CD4-positive, alpha-beta T cell (primary cell): ENCODE measurements at regions not wholly inside any gene's neighbourhood (a gene's known extent, or its start where the extent isn't known, plus 50 kb on each side); places are given as distances from the start of the nearest gene placed in this dataset.

Source experiments
- ATAC-seq: fragments of 200-7000 bp; cut with Tn5 transposase; one replicate; pipeline ENCODE4 v1.10.0; 2022; ENCODE audit warnings: mild to moderate bottlenecking; ENCODE audit not compliant: poor library complexity
- CTCF ChIA-PET: fragments of 350-600 bp; sonication (Branson Sonifier 250); formaldehyde crosslinking; loops from one replicate; lab custom pipeline; 2021; ENCODE audit warnings: antibody characterized with exemption, inconsistent platforms; lab: Charles Lee
- POLR2A ChIA-PET: fragments of 350-600 bp; sonication (Branson Sonifier 250); formaldehyde crosslinking; loops from one replicate; lab custom pipeline; 2021; ENCODE audit warnings: antibody characterized with exemption, inconsistent platforms; lab: Charles Lee
- DNase-seq, 14 experiments: peaks; one replicate each; pipeline ENCODE4 v3.0.0-alpha.2; 2013 to 2020; ENCODE audit warnings: mixed read lengths in 2 of 14
- H3K27ac ChIP-seq, 2 donors: one replicate each; pipeline versions ENCODE4 v1.5.1 to v1.7.0; 2013; ENCODE audit warnings: low read length in 2 of 2, low read depth in 1 of 2, mild to moderate bottlenecking in 1 of 2
- H3K27me3 ChIP-seq, 2 experiments: 1 replicate in 1 of 2; 2 replicates in 1 of 2; pipeline versions ENCODE4 v1.6.1 to v1.7.0; 2013; ENCODE audit warnings: low read length in 2 of 2, control low read depth in 1 of 2, mild to moderate bottlenecking in 1 of 2, moderate library complexity in 1 of 2; ENCODE audit not compliant: insufficient read depth in 2 of 2, control insufficient read depth in 1 of 2
- H3K36me3 ChIP-seq: one replicate; pipeline ENCODE4 v1.6.1; 2013; ENCODE audit warnings: low read length, control low read depth; ENCODE audit not compliant: insufficient read depth
- H3K4me1 ChIP-seq: one replicate; pipeline ENCODE4 v1.6.1; 2013; ENCODE audit warnings: low read length, control low read depth; ENCODE audit not compliant: insufficient read depth
- H3K4me3 ChIP-seq: one replicate; pipeline ENCODE4 v1.5.1; 2013; ENCODE audit warnings: mild to moderate bottlenecking, low read length, moderate library complexity
- H3K9me3 ChIP-seq, 2 experiments: 1 replicate in 1 of 2; 2 replicates in 1 of 2; pipeline versions ENCODE4 v1.6.1 to v1.7.0; 2013; ENCODE audit warnings: low read length in 2 of 2, mild to moderate bottlenecking in 2 of 2, control low read depth in 1 of 2, moderate library complexity in 1 of 2; ENCODE audit not compliant: control insufficient read depth in 1 of 2, insufficient read depth in 1 of 2
- H3K27ac Mint-ChIP-seq: one replicate; pipeline ENCODE4 v1.8.0; 2020; ENCODE audit warnings: mixed read lengths
- H3K27me3 Mint-ChIP-seq: one replicate; pipeline ENCODE4 v1.8.0; 2021; ENCODE audit warnings: mixed read lengths
- H3K36me3 Mint-ChIP-seq: one replicate; pipeline ENCODE4 v1.8.0; 2021; ENCODE audit warnings: low read depth, mixed read lengths
- H3K4me1 Mint-ChIP-seq: one replicate; pipeline ENCODE4 v1.8.0; 2021; ENCODE audit warnings: low read depth, mixed read lengths
- H3K4me3 Mint-ChIP-seq: one replicate; pipeline ENCODE4 v1.8.0; 2020; ENCODE audit warnings: mild to moderate bottlenecking, mixed read lengths
- H3K9me3 Mint-ChIP-seq: one replicate; pipeline ENCODE4 v1.8.0; 2020; ENCODE audit warnings: mixed read lengths
- CTCF ChIP-seq: fragments of 200-600 bp; IDR thresholded peaks from one replicate; pipeline ENCODE4 v1.8.0; 2022; ENCODE audit warnings: antibody characterized with exemption, mild to moderate bottlenecking
- intact Hi-C, 2 experiments: fragments of 100-400 bp; cut with DNase I in 1 of 2; cut with micrococcal nuclease in 1 of 2; formaldehyde crosslinking; loops; one replicate each; pipeline versions ENCODE4 v1.15.1 to v1.9.0; 2023 to 2025; cut with DNase I, micrococcal nuclease

GRCh38 chr7:115273139-115273772 is 351.4 kb downstream of the MDFIC start:
- Histone ChIP-seq H3K4me3 (no peak overlapping the region), H3K27me3 (peaks cover 2 to 5% of the 10 kb centered on the region in 2 experiments), H3K4me1 (no peaks in the 10 kb centered on the region), H3K27ac (no peak overlapping the region), H3K36me3 (no peaks in the 10 kb centered on the region), H3K9me3 (no peaks in the 10 kb centered on the region)
- H3K27ac Mint-ChIP-seq: no peak overlapping the region
- ATAC-seq: no peak
- DNase-seq: no peak
- peaks cover 3% of the 10 kb centered on the region for H3K27me3 Mint-ChIP-seq
- H3K4me1 Mint-ChIP-seq: no peaks in the 10 kb centered on the region
- ChIA-PET POLR2A (no interaction called here), CTCF (no interaction called here)
- TF ChIP-seq CTCF: no peak
- intact Hi-C loops: no loop called here
- H3K4me3 Mint-ChIP-seq: no peak overlapping the region
- peaks cover 2% of the 10 kb centered on the region for H3K9me3 Mint-ChIP-seq
- H3K36me3 Mint-ChIP-seq: no peaks in the 10 kb centered on the region

- Histone ChIP-seq H3K27me3 (peaks cover 2 to 5% of the 10 kb centered on the region in 2 experiments), H3K4me3 (no peak overlapping the region), H3K27ac (no peak overlapping the region), H3K9me3 (no peaks in the 10 kb centered on the region), H3K4me1 (no peaks in the 10 kb centered on the region), H3K36me3 (no peaks in the 10 kb centered on the region)
- no peaks in the 10 kb centered on the region for H3K36me3 Mint-ChIP-seq
- DNase-seq (no peak), ATAC-seq (no peak)
- ChIA-PET CTCF (interaction anchor here (0.8 to 1.1 kb wide), 2 partner anchors 36 to 406 kb away, joined by 3 read pairs; no protein-coding TSS in a partner anchor), POLR2A (no interaction called here)
- H3K27me3 Mint-ChIP-seq: peaks cover 9% of the 10 kb centered on the region
- H3K27ac Mint-ChIP-seq: no peak overlapping the region
- no peak overlapping the region for H3K4me3 Mint-ChIP-seq
- H3K4me1 Mint-ChIP-seq: no peaks in the 10 kb centered on the region
- no peak for TF ChIP-seq CTCF
- intact Hi-C loops: no loop called here
- H3K9me3 Mint-ChIP-seq: no peaks in the 10 kb centered on the region
These were observed 349.7 kb downstream of the MDFIC start for GRCh38 chr7:115271332-115272235.

GRCh38 chr7:115269486-115269885 is 347.6 kb downstream of the MDFIC start:
- no peak overlapping the region for H3K4me3 ChIP-seq
- CTCF ChIA-PET: no interaction called here
- intact Hi-C loops: no loop called here
- no peak overlapping the region for H3K27ac ChIP-seq
- peaks cover 2 to 5% of the 10 kb centered on the region in 2 experiments for H3K27me3 ChIP-seq
- peaks cover 14% of the 10 kb centered on the region for H3K27me3 Mint-ChIP-seq
- no peak overlapping the region for H3K4me3 Mint-ChIP-seq
- H3K36me3 ChIP-seq: no peaks in the 10 kb centered on the region
- no peak for TF ChIP-seq CTCF
- no peaks in the 10 kb centered on the region for H3K4me1 ChIP-seq
- H3K9me3 ChIP-seq: no peaks in the 10 kb centered on the region
- H3K9me3 Mint-ChIP-seq: no peaks in the 10 kb centered on the region
- DNase-seq: no peak
- no peak overlapping the region for H3K27ac Mint-ChIP-seq
- POLR2A ChIA-PET: no interaction called here
- no peaks in the 10 kb centered on the region for H3K4me1 Mint-ChIP-seq
- H3K36me3 Mint-ChIP-seq: no peaks in the 10 kb centered on the region
- no peak for ATAC-seq
